ENCODE measurements at regions not wholly inside any gene's neighbourhood (a gene's known extent, or its start where the extent isn't known, plus 50 kb on each side); places are given as distances from the start of the nearest gene placed in this dataset.

DNA sequence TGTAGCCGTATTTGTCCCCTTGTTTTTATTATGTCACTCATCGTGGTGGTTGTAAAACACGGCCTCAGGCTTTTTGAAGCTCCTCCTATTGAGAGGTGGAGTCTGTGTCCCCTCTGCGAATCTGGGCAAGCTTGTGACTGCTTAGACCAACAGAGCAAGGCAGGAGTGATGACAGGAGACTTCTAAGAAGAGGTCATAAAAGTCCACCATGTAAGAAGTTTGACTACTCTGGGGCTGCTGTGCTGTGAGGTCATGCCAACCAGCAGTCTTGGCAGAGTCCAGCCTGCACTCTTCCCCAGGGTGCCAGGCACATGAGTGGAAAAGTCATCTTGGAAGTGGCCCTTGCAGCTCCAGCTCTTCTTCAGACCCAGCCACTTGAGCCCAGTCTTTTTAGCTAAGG, 83.8 kb upstream of the SPTBN1 start:
- DNase-seq (ENCODE audit: low read depth), result peak; percentile 6

DNA sequence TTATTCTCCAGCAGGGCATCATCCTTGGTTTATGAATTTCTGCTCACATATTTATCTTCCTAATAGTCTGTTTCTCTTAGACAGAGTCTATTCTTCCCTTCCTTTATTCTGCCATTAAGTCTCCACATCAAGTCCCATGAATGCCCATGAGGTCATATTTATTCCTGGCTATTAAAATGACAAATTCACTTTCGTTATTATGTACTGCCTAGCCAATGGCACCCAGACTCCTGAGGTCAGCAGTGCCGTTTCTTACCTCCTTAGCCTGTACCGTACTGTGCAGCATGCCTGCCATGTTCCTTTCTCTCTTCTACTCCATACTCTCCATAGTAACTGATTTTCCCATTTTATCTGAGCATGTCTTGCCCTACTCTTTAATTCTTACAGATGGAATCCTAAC, 82.3 kb upstream of the SPTBN1 start:
- no peak for DNase-seq (ENCODE audit: low read depth)
- no peak overlapping the region for H3K4me3 ChIP-seq (ENCODE audit: low read depth, low read length)
- TF ChIP-seq, protein P1, sequence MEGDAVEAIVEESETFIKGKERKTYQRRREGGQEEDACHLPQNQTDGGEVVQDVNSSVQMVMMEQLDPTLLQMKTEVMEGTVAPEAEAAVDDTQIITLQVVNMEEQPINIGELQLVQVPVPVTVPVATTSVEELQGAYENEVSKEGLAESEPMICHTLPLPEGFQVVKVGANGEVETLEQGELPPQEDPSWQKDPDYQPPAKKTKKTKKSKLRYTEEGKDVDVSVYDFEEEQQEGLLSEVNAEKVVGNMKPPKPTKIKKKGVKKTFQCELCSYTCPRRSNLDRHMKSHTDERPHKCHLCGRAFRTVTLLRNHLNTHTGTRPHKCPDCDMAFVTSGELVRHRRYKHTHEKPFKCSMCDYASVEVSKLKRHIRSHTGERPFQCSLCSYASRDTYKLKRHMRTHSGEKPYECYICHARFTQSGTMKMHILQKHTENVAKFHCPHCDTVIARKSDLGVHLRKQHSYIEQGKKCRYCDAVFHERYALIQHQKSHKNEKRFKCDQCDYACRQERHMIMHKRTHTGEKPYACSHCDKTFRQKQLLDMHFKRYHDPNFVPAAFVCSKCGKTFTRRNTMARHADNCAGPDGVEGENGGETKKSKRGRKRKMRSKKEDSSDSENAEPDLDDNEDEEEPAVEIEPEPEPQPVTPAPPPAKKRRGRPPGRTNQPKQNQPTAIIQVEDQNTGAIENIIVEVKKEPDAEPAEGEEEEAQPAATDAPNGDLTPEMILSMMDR (IDR thresholded peaks at IDR 0.05; ENCODE audit: control insufficient read depth, extremely low read depth, insufficient read depth), result no peak

More for the DNA sequence above, 83.8 kb upstream of the SPTBN1 start:
- TF ChIP-seq, protein P1 (IDR thresholded peaks at IDR 0.05; ENCODE audit: control insufficient read depth, extremely low read depth, insufficient read depth), result no peak
- H3K4me3 ChIP-seq (ENCODE audit: low read depth, low read length), result no peak overlapping the region

DNA sequence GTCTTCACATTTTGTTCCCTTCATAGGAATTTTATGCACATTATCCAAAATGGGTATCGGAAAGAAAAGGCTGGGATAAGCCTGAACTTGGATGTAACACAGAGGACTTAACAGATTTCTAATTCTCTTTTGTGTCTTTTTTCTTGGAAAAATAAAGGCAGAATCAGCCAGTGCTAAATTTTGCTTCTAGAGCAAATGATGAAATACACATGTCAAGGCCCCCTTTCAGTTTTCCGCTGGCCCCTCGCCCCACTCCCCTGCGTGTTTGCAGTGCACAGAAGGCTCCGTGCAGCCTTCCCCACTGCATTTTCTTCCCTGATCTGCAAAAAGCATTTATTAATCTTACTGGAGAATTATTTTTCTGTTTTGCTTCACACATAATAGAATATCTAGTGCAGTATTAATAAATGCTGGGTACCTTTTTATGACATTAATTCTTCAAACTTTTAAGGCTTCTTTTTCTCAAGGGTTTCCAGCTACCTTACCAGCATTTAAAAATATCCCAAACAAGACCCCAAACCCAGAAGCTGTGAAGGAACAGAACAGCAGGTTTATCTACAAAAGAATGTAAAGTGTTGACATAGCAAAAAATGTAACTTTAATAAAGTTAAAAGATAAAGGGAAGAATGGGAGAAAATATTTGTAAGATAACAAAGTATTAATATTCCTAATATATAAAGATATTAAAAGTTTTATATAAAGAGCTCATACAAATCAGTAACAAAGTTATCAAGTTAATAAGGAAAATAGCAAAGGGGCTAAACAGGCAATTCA, 81.3 kb upstream of the SPTBN1 start:
- no peak overlapping the region for H3K4me3 ChIP-seq (ENCODE audit: low read depth, low read length)
- no peak for DNase-seq (ENCODE audit: low read depth)
- TF ChIP-seq, protein P1 (IDR thresholded peaks at IDR 0.05; ENCODE audit: control insufficient read depth, extremely low read depth, insufficient read depth), result no peak

DNA sequence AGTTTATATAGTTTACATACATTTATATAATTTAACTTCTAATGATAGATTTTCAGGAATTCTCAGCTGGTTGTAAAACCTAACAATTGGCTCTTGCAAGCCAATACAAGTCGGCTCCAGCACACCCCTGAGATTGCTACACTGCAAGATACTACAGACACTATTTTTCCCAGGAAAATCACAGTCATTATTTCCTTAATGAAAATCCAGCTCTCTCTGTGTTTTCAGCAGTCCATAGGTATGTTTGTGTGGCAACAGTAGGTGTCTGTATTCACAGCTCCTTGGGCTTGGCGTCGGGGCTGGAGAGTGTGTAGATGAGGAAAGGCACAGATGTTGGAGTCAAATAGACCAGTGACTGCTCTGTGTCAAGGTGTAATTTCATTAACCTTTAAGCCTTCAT, 78.7 kb upstream of the SPTBN1 start:
- TF ChIP-seq, protein P1 (IDR thresholded peaks at IDR 0.05; ENCODE audit: control insufficient read depth, extremely low read depth, insufficient read depth), result no peak
- no peak overlapping the region for H3K4me3 ChIP-seq (ENCODE audit: low read depth, low read length)

DNA sequence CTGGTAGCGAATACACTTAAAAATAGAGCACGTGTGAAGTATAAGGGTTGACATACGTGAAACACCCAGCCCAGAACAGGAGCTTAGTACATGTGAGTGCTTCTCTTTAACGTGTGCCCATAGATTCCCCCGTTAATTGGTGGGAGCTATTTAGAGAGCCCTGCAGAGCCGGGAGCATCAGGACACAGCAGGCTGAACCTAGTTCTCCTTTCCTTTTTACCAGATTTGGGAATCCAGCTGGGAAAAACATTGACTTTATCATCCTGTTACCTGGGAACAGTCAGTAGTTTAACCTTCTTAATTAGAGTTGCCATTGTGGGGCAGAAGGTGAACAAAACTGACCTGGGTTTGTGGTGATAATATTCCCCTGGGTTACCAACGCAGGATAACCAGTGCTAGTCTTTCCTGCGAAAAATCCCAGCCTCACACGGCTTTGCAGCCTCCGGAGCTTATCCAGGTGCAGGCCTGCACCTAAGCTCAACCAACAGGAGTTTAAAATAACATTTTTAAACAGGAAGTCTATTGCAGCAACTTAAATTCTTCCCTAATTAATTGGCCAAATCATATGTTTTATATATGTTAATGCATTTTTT, 78.1 kb upstream of the SPTBN1 start:
- no peak overlapping the region for H3K4me3 ChIP-seq (ENCODE audit: low read depth, low read length)
- TF ChIP-seq, protein P1 (IDR thresholded peaks at IDR 0.05; ENCODE audit: control insufficient read depth, extremely low read depth, insufficient read depth), result no peak
- no peak for DNase-seq (ENCODE audit: low read depth)

More for the DNA sequence above, 78.7 kb upstream of the SPTBN1 start:
- DNase-seq (ENCODE audit: low read depth), result no peak

DNA sequence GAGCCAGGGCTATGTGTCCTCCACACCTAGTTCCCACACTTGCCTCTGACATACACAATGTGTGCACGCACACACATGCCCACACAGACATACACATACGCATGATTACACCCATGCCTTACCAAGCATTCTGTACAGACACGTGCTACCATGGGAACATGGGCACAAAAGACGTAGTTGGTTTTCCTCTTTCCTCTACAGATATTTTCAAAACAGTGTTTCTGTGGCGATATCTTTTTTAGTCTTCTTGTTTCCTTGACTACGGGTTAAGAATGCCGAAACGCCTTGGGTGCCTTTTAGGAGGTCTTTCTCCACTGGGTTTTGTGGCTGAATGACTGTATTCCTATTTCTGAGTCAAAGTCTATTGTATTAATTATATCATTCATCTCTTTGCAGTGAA, 75.5 kb upstream of the SPTBN1 start:
- TF ChIP-seq, protein P1 (IDR thresholded peaks at IDR 0.05; ENCODE audit: control insufficient read depth, extremely low read depth, insufficient read depth), result no peak
- DNase-seq (ENCODE audit: low read depth), result no peak
- no peak overlapping the region for H3K4me3 ChIP-seq (ENCODE audit: low read depth, low read length)
